ENCODE measurements at regions not wholly inside any gene's neighbourhood (a gene's known extent, or its start where the extent isn't known, plus 50 kb on each side); places are given as distances from the start of the nearest gene placed in this dataset.

GRCh38 chr1:118437664-118438063, 252.6 kb upstream of the SPAG17 start:
- DNase-seq (ENCODE audit: low spot score) (no peak), ATAC-seq (no peak)
- H3K4me2 ChIP-seq = no peak overlapping the region
- H3K27ac Mint-ChIP-seq = no peak overlapping the region
- no peak overlapping the region for H3K4me3 ChIP-seq
- H3K27ac ChIP-seq (ENCODE audit: low read depth) = no peak overlapping the region
- peaks cover 4% of the 10 kb centered on the region for H3K4me1 Mint-ChIP-seq
- no peaks in the 10 kb centered on the region for H3K79me2 ChIP-seq (replicated peaks; ENCODE audit: insufficient read depth)
- H4K20me1 ChIP-seq (replicated peaks; ENCODE audit: insufficient read depth) = no peaks in the 10 kb centered on the region
- 0 out of 2 replicates have a peak, but pooled peaks cover 3% of the 10 kb centered on the region for H3K9me2 ChIP-seq (ENCODE audit: insufficient read depth)
- no peaks in the 10 kb centered on the region for H3K27me3 ChIP-seq (ENCODE audit: insufficient read depth)
- TF ChIP-seq NANOG (IDR thresholded peaks at IDR 0.05; ENCODE audit: borderline replicate concordance) = no peak
- no peak for TF ChIP-seq EZH2phosphoT487 (IDR thresholded peaks at IDR 0.05; ENCODE audit: unreplicated experiment)
- no peak for TF ChIP-seq EZH2 (IDR thresholded peaks at IDR 0.05; ENCODE audit: low read depth, unreplicated experiment)
- no peak for TF ChIP-seq ZNF331 (CRISPR knock-in tag; IDR thresholded peaks at IDR 0.05; ENCODE audit: low read depth)
- TF ChIP-seq ZNF462 (CRISPR knock-in tag; IDR thresholded peaks at IDR 0.05) = no peak
- no peak for TF ChIP-seq STAT1 (IDR thresholded peaks at IDR 0.05; ENCODE audit: unreplicated experiment)
- no peak for TF ChIP-seq CREB1 (CRISPR knock-in tag; IDR thresholded peaks at IDR 0.05; ENCODE audit: low read depth)
- no peak for TF ChIP-seq CTCF (conservative IDR thresholded peaks at IDR 0.05; ENCODE audit: low read depth in 2 of 2)
- no peak for TF ChIP-seq ZNF114 (CRISPR knock-in tag; IDR thresholded peaks at IDR 0.05)
- no peak for TF ChIP-seq JUNB (IDR thresholded peaks at IDR 0.05; ENCODE audit: unreplicated experiment)
- TF ChIP-seq POLR2AphosphoS5 (IDR thresholded peaks at IDR 0.05; ENCODE audit: low read depth) = no peak
- TF ChIP-seq ETS1 (IDR thresholded peaks at IDR 0.05) = no peak
- no peak for TF ChIP-seq REST (IDR thresholded peaks at IDR 0.05; ENCODE audit: unreplicated experiment)
- no peaks in the 10 kb centered on the region for H3K36me3 ChIP-seq (ENCODE audit: insufficient read depth)
- H3K4me1 ChIP-seq (ENCODE audit: insufficient read depth) = no peaks in the 10 kb centered on the region
- H3K36me3 Mint-ChIP-seq (ENCODE audit: low read depth) = no peaks in the 10 kb centered on the region
- no peak overlapping the region for H3K4me3 Mint-ChIP-seq
- no peak overlapping the region for H2AFZ ChIP-seq
- no peaks in the 10 kb centered on the region for H3K9me3 Mint-ChIP-seq
- no peaks in the 10 kb centered on the region for H3F3A ChIP-seq (replicated peaks; ENCODE audit: low read depth)
- H3K27me3 Mint-ChIP-seq (ENCODE audit: insufficient read depth, low read depth, poor library complexity) = no peaks in the 10 kb centered on the region
